Gastroesophageal sphincter (tissue), 4 donors: ENCODE measurements at regions not wholly inside any gene's neighbourhood (a gene's known extent, or its start where the extent isn't known, plus 50 kb on each side); places are given as distances from the start of the nearest gene placed in this dataset.
"Not testable (repeated sequence)": the region's sequence is repeated elsewhere in the genome, so short reads cannot be mapped to it uniquely, and the experiment has no call there.

ENCODE experiments used
- ATAC-seq: fragments of 150-250 bp; one replicate; pipeline ENCODE4 v1.9.1; 2016; ENCODE audit warnings: mild to moderate bottlenecking, moderate library complexity
- H3K27ac ChIP-seq, 4 donors: fragments of 200-600 bp; sonication (generic) in 3 of 4; 1 replicate in 3 of 4; 2 replicates in 1 of 4; pipeline ENCODE4 v1.5.1; 2016 to 2019
- H3K27me3 ChIP-seq: fragments of 200-600 bp; sonication (generic); one replicate; pipeline ENCODE4 v1.5.1; 2019
- H3K36me3 ChIP-seq, 2 donors: fragments of 200-600 bp; sonication (generic); one replicate each; pipeline ENCODE4 v1.5.1; 2019; ENCODE audit warnings: control low read depth in 1 of 2
- H3K4me1 ChIP-seq, 3 donors: fragments of 200-600 bp; sonication (generic); 1 replicate in 2 of 3; 2 replicates in 1 of 3; pipeline ENCODE4 v1.5.1; 2016 to 2019; ENCODE audit warnings: control low read depth in 2 of 3
- H3K4me3 ChIP-seq, 2 donors: fragments of 200-600 bp; sonication (generic); one replicate each; pipeline ENCODE4 v1.5.1; 2019; ENCODE audit warnings: mild to moderate bottlenecking in 1 of 2, moderate library complexity in 1 of 2
- H3K9me3 ChIP-seq, 3 donors: fragments of 200-600 bp; sonication (generic); one replicate each; pipeline ENCODE4 v1.5.1; 2017 to 2019; ENCODE audit warnings: control low read depth in 2 of 3
- EP300 ChIP-seq: sonication (generic); formaldehyde crosslinking; IDR thresholded peaks from one replicate; pipeline ENCODE4 v1.6.1; 2017; ENCODE audit warnings: antibody characterized with exemption, mild to moderate bottlenecking
- POLR2A ChIP-seq, 2 donors: fragments of 450-650 bp; IDR thresholded peaks; one replicate each; pipeline ENCODE4 v1.6.1; 2017; ENCODE audit warnings: antibody characterized with exemption in 2 of 2, mild to moderate bottlenecking in 2 of 2, moderate library complexity in 1 of 2
- POLR2AphosphoS5 ChIP-seq: sonication (generic); formaldehyde crosslinking; IDR thresholded peaks from one replicate; pipeline ENCODE4 v1.6.1; 2017; ENCODE audit warnings: antibody characterized with exemption
- WGBS, 2 donors: methylation state at CpG; one replicate each; pipeline ENCODE4 v1.1.5; 2018; ENCODE audit warnings: low coverage in 1 of 2; 5-methylcytosine and 5-hydroxymethylcytosine counted together
- TF ChIP-seq, protein P1 (sequence below), 4 experiments: fragments of 200-600 bp in 2 of 4; fragments of 450-650 bp in 2 of 4; sonication (generic) in 1 of 4; IDR thresholded peaks; one replicate each; pipeline ENCODE4 v1.5.1; 2017 to 2019; ENCODE audit warnings: antibody characterized with exemption in 4 of 4, mild to moderate bottlenecking in 2 of 4, moderate library complexity in 2 of 4

DNA sequence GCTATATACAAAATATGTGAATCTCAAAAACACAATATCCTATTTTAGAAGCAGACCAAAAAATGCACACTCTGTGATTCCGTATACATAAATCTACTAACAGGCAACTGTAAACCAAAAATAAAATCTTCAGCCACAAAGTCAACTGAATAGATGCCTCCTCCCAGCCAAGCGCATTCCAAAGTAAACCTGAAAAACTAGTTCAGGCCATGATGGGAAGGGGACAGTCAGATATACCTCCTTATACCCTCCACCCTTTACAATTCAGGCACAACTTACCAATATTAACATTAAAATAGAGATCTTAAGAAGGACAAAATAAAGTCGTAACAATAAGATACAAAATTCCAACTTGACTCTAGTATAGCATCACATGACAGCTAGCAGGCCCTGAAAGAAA lies 1604.5 kb upstream of the NUDT12 start:
- no peak overlapping the region for H3K4me3 ChIP-seq
- WGBS, 2 donors: 90 to 100% methylated on average over 3 of the region's 3 CpGs
- H3K4me1 ChIP-seq: no peaks in the 10 kb centered on the region
- no peaks in the 10 kb centered on the region for H3K27me3 ChIP-seq
- ATAC-seq: no peak
- no peak for TF ChIP-seq POLR2AphosphoS5
- TF ChIP-seq POLR2A (IDR thresholded peaks at IDR 0.05): no peak
- no peak for TF ChIP-seq EP300
- TF ChIP-seq, protein P1, sequence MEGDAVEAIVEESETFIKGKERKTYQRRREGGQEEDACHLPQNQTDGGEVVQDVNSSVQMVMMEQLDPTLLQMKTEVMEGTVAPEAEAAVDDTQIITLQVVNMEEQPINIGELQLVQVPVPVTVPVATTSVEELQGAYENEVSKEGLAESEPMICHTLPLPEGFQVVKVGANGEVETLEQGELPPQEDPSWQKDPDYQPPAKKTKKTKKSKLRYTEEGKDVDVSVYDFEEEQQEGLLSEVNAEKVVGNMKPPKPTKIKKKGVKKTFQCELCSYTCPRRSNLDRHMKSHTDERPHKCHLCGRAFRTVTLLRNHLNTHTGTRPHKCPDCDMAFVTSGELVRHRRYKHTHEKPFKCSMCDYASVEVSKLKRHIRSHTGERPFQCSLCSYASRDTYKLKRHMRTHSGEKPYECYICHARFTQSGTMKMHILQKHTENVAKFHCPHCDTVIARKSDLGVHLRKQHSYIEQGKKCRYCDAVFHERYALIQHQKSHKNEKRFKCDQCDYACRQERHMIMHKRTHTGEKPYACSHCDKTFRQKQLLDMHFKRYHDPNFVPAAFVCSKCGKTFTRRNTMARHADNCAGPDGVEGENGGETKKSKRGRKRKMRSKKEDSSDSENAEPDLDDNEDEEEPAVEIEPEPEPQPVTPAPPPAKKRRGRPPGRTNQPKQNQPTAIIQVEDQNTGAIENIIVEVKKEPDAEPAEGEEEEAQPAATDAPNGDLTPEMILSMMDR (IDR thresholded peaks at IDR 0.05): no peak
- no peak overlapping the region for H3K27ac ChIP-seq
- no peaks in the 10 kb centered on the region for H3K36me3 ChIP-seq
- peaks cover 0 to 7% (median 0%) of the 10 kb centered on the region in 3 donors for H3K9me3 ChIP-seq

DNA sequence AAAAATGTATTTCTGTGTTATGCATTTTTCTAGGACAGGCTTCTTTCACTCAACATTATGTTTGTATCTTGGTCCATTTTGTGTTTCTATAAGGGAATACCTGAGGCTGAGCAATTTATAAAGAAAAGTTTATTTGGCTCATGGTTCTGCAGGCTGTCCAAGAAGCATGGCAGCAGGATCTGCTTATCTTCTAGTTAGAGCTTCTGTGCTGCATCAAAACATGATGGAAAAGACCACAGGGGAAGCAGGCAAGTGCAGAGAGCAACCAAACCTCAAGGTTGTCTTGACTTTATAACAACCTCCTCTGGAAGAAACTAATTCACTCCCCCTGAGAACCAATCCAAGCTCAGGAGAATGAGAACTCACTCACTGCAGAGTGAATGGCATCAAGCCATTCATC lies 1601.0 kb upstream of the NUDT12 start:
- Histone ChIP-seq H3K4me1 (no peaks in the 10 kb centered on the region), H3K4me3 (no peak overlapping the region), H3K27ac (no peak overlapping the region), H3K27me3 (no peaks in the 10 kb centered on the region), H3K36me3 (no peaks in the 10 kb centered on the region), H3K9me3 (peaks cover 0 to 7% (median 0%) of the 10 kb centered on the region in 3 donors)
- no peak for TF ChIP-seq POLR2AphosphoS5
- no peak for TF ChIP-seq EP300
- TF ChIP-seq, protein P1 (IDR thresholded peaks at IDR 0.05): no peak
- TF ChIP-seq POLR2A (IDR thresholded peaks at IDR 0.05): no peak
- ATAC-seq: no peak

DNA sequence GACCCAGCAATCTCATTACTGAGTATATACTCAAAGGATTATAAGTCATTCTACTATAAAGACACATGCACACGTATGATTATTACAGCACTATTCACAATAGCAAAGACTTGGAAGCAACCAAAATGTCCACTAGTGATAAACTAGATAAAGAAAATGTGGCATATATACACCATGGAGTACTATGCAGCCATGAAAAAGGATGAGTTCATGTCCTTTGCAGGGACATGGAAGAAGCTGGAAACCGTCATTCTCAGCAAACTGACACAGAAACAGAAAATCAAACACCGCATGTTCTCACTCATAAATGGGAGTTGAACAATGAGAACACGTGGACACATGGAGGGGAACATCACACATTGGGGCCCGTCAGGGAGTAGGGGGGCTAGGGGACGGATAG lies 1600.0 kb upstream of the NUDT12 start:
- H3K9me3 ChIP-seq, ATAC-seq, H3K36me3 ChIP-seq, H3K27ac ChIP-seq, H3K27me3 ChIP-seq, H3K4me1 ChIP-seq, H3K4me3 ChIP-seq: not testable (repeated sequence)
- 92 to 94% methylated on average over 5 to 6 of the region's 6 CpGs for WGBS, 2 donors

DNA sequence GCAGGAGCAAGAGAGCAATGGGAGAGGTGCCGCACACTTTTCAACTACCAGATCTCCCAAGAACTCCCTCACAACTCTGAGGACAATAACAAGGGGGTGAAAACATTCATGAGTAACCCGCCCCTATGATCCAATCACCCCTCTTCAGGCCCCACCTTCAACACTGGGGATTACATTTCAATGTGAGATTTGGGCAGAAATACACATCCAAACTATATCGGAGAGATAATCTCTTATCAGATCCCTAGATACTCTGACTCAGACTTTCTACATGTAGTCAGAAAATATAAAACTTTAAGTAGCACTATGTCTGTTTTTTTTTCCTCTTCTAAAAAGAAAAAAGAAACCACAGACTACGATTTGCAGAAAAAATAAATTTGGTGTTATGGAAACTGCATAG lies 1595.9 kb upstream of the NUDT12 start:
- TF ChIP-seq POLR2AphosphoS5: no peak
- TF ChIP-seq, protein P1 (IDR thresholded peaks at IDR 0.05): no peak
- TF ChIP-seq EP300: no peak
- no peak for TF ChIP-seq POLR2A (IDR thresholded peaks at IDR 0.05)
- H3K36me3 ChIP-seq: no peaks in the 10 kb centered on the region
- WGBS, 2 donors: 64 to 71% methylated on average over 3 to 4 of the region's 4 CpGs
- H3K4me3 ChIP-seq: no peak overlapping the region
- no peak overlapping the region for H3K27ac ChIP-seq
- no peak for ATAC-seq
- H3K27me3 ChIP-seq: no peaks in the 10 kb centered on the region
- peaks cover 0 to 7% (median 0%) of the 10 kb centered on the region in 3 donors for H3K9me3 ChIP-seq
- H3K4me1 ChIP-seq: no peaks in the 10 kb centered on the region

DNA sequence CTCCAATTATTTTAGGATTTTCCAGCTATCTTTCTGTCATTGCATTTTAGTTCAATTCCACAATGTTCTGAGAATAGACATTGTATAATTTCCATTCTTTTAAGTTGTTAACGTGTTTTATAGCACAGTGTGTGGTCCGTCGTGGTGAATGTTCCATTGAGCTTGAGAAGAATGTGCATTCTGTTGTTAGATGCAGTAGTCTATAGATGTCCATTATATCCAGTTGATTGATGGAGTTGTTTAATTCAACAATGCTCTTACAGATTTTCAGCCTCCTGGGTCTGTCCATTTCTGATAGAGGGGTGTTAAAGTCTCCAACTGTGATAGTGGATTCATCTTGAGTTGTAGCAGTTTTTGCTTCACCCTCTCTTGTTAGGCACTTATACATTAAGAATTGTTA lies 1587.7 kb upstream of the NUDT12 start:
- Histone ChIP-seq H3K9me3 (no peaks in the 10 kb centered on the region), H3K27me3 (no peaks in the 10 kb centered on the region), H3K4me1 (no peaks in the 10 kb centered on the region), H3K27ac (no peak overlapping the region), H3K4me3 (no peak overlapping the region), H3K36me3 (no peaks in the 10 kb centered on the region)
- ATAC-seq: no peak
- WGBS, 2 donors: 52 to 79% methylated on average over 2 to 3 of the region's 3 CpGs
- TF ChIP-seq, protein P1 (IDR thresholded peaks at IDR 0.05): no peak
- TF ChIP-seq POLR2AphosphoS5 (no peak), POLR2A (IDR thresholded peaks at IDR 0.05) (no peak), EP300 (no peak)

DNA sequence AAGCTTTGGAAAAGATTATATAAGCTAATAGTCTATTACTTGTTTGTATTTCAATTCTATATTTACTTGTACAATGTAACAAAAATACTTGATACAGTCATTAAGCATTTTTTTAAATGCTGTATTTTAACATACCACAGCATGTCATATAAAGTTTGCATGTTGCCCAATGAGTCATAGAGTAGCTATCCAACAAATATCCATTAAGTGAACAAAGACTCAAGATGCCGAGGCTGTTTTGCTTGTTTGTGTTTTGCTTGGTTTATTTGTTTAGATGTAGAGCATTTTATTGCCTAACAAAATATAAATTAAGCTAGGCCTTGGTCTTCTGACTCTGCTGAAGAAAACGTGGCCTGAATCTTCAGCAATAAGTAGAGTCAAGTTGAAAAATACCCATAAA lies 1584.3 kb upstream of the NUDT12 start:
- ATAC-seq: no peak
- Histone ChIP-seq H3K4me1 (no peaks in the 10 kb centered on the region), H3K4me3 (no peak overlapping the region), H3K27ac (no peak overlapping the region), H3K9me3 (no peaks in the 10 kb centered on the region), H3K36me3 (no peaks in the 10 kb centered on the region), H3K27me3 (no peaks in the 10 kb centered on the region)
- WGBS, 2 donors: 37 to 48% methylated on average over 2 of the region's 2 CpGs
- TF ChIP-seq POLR2A (IDR thresholded peaks at IDR 0.05) (no peak), POLR2AphosphoS5 (no peak), EP300 (no peak)
- TF ChIP-seq, protein P1 (IDR thresholded peaks at IDR 0.05): no peak
